ENCODE measurements at regions not wholly inside any gene's neighbourhood (a gene's known extent, or its start where the extent isn't known, plus 50 kb on each side); places are given as distances from the start of the nearest gene placed in this dataset.

DNA sequence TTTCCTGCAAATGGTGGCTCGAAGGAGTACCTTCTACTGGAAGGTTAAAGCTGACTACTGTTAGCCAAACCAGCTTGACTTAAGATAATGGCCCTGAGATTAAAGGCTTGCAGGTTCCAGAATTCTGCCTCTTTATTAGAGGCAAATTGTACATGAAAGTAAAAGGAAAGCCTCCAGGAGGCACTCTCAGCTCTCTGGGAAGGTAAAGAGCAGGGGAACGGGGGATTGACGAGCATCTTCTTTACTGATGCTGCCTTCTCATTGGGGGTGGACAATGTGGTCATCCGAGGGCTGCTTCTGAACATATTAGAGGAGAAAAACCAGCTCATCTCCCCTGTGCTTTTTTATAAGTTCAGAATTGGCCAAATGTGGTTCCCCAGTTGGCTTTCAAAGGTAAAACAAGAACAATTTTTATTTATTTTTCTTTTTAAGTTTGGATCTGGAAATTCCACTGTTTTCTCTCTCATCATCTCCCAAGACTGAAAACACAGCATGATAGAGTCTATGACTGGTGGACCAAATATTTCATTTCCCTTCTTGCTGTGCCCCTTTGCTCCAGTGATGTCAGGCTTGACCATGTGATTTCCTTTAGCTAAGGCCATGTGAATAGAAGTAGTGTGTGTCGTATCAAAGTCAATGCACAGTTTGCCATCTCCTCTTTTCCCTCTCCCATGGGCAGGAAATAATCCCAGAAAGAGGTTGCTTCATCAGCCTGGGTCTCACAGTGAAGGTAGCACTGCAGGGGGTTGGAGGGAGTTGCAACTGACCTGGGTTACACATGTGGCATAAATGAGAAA lies 292.7 kb downstream of the PRDM2 start:
- Histone ChIP-seq H3K9me3 (no peaks in the 10 kb centered on the region), H3K4me1 (no peaks in the 10 kb centered on the region)
- ATAC-seq = no peak

DNA sequence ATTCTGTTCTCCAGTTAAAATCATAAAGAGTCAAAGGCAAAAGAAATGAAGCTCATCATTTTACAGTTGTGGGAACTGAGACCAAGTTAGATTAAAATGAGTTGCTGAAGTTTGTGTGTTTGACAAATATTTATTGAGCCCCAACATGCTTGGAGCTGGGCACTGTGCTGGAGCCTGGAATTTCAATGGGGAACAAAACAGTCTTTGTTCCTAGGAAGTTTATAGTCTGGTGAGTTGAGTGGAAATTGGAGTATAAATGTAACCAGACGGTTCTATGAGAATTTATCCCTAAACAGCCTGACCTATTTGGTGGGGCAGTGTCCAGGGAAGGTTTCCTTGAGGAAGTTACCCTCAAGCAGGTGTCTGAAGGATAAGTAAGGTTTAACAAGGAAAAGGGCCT lies 294.4 kb downstream of the PRDM2 start:
- H3K4me3 ChIP-seq = no peak overlapping the region
- peaks cover 3% of the 10 kb centered on the region for H3K9me3 ChIP-seq
- WGBS, 3 donors = 0 to 33% (median 6%) methylated on average over 1 of the region's 1 CpG
- DNase-seq = no peak
- H3K36me3 ChIP-seq (ENCODE audit: insufficient read depth in 1 of 2, low read depth in 1 of 2) = no peaks in the 10 kb centered on the region
- ATAC-seq = no peak
- no peak overlapping the region for H3K27ac ChIP-seq
- no peak for TF ChIP-seq CTCF (IDR thresholded peaks at IDR 0.05)
- peaks cover 0 to 4% (median 0%) of the 10 kb centered on the region in 3 donors for H3K27me3 ChIP-seq (ENCODE audit: insufficient read depth in 3 of 3, low read length in 2 of 3)
- H3K4me1 ChIP-seq = no peaks in the 10 kb centered on the region
- intact Hi-C loops (cut with DNase I) = no loop called here

More for the DNA sequence above, 292.7 kb downstream of the PRDM2 start:
- intact Hi-C loops (cut with DNase I) = no loop called here
- Histone ChIP-seq H3K27ac (no peak overlapping the region), H3K36me3 (ENCODE audit: insufficient read depth in 1 of 2, low read depth in 1 of 2) (no peaks in the 10 kb centered on the region), H3K27me3 (ENCODE audit: insufficient read depth in 3 of 3, low read length in 2 of 3) (peaks cover 0 to 4% (median 0%) of the 10 kb centered on the region in 3 donors), H3K4me3 (no peak overlapping the region)
- no peak for DNase-seq
- 62 to 74% (median 65%) methylated on average over 5 of the region's 5 CpGs for WGBS, 3 donors
- no peak for TF ChIP-seq CTCF (IDR thresholded peaks at IDR 0.05)

GRCh38 chr1:13996334-13996733 lies 296.3 kb downstream of the PRDM2 start:
- peaks cover 8% of the 10 kb centered on the region for H3K9me3 ChIP-seq
- no peaks in the 10 kb centered on the region for H3K4me1 ChIP-seq
- no peaks in the 10 kb centered on the region for H3K36me3 ChIP-seq (ENCODE audit: insufficient read depth in 1 of 2, low read depth in 1 of 2)
- no peak overlapping the region for H3K27ac ChIP-seq
- peaks cover 0 to 4% (median 0%) of the 10 kb centered on the region in 3 donors for H3K27me3 ChIP-seq (ENCODE audit: insufficient read depth in 3 of 3, low read length in 2 of 3)
- DNase-seq (no peak), ATAC-seq (no peak)
- 20 to 69% (median 37%) methylated on average over 2 of the region's 2 CpGs for WGBS, 3 donors
- intact Hi-C loops (cut with DNase I) = no loop called here
- no peak overlapping the region for H3K4me3 ChIP-seq
- TF ChIP-seq CTCF (IDR thresholded peaks at IDR 0.05) = no peak

GRCh38 chr1:14003552-14003951 lies 303.6 kb downstream of the PRDM2 start:
- intact Hi-C loops (cut with DNase I) = no loop called here
- H3K36me3 ChIP-seq (ENCODE audit: insufficient read depth in 1 of 2, low read depth in 1 of 2) = no peaks in the 10 kb centered on the region
- H3K4me3 ChIP-seq = no peak overlapping the region
- WGBS, 3 donors = 14 to 22% (median 15%) methylated on average over 1 of the region's 1 CpG
- H3K9me3 ChIP-seq = peaks cover 14% of the 10 kb centered on the region
- no peak for ATAC-seq
- no peaks in the 10 kb centered on the region for H3K27me3 ChIP-seq (ENCODE audit: insufficient read depth in 3 of 3, low read length in 2 of 3)
- H3K4me1 ChIP-seq = no peaks in the 10 kb centered on the region
- no peak overlapping the region for H3K27ac ChIP-seq
- DNase-seq = no peak
- no peak for TF ChIP-seq CTCF (IDR thresholded peaks at IDR 0.05)

- H3K27ac ChIP-seq = no peak overlapping the region
- H3K9me3 ChIP-seq = peaks cover 6% of the 10 kb centered on the region
- no peak overlapping the region for H3K4me3 ChIP-seq
- 74 to 86% (median 80%) methylated on average over 3 of the region's 3 CpGs for WGBS, 3 donors
- H3K27me3 ChIP-seq (ENCODE audit: insufficient read depth in 3 of 3, low read length in 2 of 3) = no peaks in the 10 kb centered on the region
- intact Hi-C loops (cut with DNase I) = no loop called here
- H3K36me3 ChIP-seq (ENCODE audit: insufficient read depth in 1 of 2, low read depth in 1 of 2) = no peaks in the 10 kb centered on the region
- no peaks in the 10 kb centered on the region for H3K4me1 ChIP-seq
- ATAC-seq (no peak), DNase-seq (no peak)
- TF ChIP-seq CTCF (IDR thresholded peaks at IDR 0.05) = no peak
Measured at GRCh38 chr1:14009582-14009981, 309.6 kb downstream of the PRDM2 start.

Data from psoas muscle (tissue), 7 donors.